NCI-H748 (cell line): ENCODE measurements at regions not wholly inside any gene's neighbourhood (a gene's known extent, or its start where the extent isn't known, plus 50 kb on each side); places are given as distances from the start of the nearest gene placed in this dataset.
"Not testable (repeated sequence)": the region's sequence is repeated elsewhere in the genome, so short reads cannot be mapped to it uniquely, and the experiment has no call there.

ENCODE experiments used
- DNase-seq: peaks from one replicate; lab custom pipeline; 2025; ENCODE audit not compliant: unreplicated experiment; lab: John Stamatoyannopoulos, UW

- DNase-seq = no peak
Observed at GRCh38 chr4:106529348-106530023, 160.9 kb upstream of the GIMD1 start.

GRCh38 chr4:106527316-106527715, 158.7 kb upstream of the GIMD1 start:
- no peak for DNase-seq

GRCh38 chr4:106525425-106525824, 156.8 kb upstream of the GIMD1 start:
- DNase-seq = not testable (repeated sequence)

GRCh38 chr4:106524772-106525171, 156.2 kb upstream of the GIMD1 start:
- DNase-seq = not testable (repeated sequence)

GRCh38 chr4:106522839-106523238, 154.3 kb upstream of the GIMD1 start:
- no peak for DNase-seq

GRCh38 chr4:106512706-106513105, 144.1 kb upstream of the GIMD1 start:
- DNase-seq = no peak

- no peak for DNase-seq
Observed at GRCh38 chr4:106507440-106507839, 138.9 kb upstream of the GIMD1 start.

- DNase-seq = no peak
Observed at GRCh38 chr4:106503116-106504050, 134.8 kb upstream of the GIMD1 start.

GRCh38 chr4:106502106-106502699, 133.6 kb upstream of the GIMD1 start:
- DNase-seq = peak; percentile 63

GRCh38 chr4:106497271-106497670, 128.7 kb upstream of the GIMD1 start:
- no peak for DNase-seq

GRCh38 chr4:106496061-106496460, 127.5 kb upstream of the GIMD1 start:
- DNase-seq = no peak

- no peak for DNase-seq
Observed at GRCh38 chr4:106495476-106495875, 126.9 kb upstream of the GIMD1 start.

- no peak for DNase-seq
Observed at GRCh38 chr4:106494066-106494465, 125.5 kb upstream of the GIMD1 start.

- DNase-seq = no peak
Observed at GRCh38 chr4:106493086-106493485, 124.5 kb upstream of the GIMD1 start.

- DNase-seq = no peak
Observed at GRCh38 chr4:106486533-106486932, 118.0 kb upstream of the GIMD1 start.

GRCh38 chr4:106481801-106482200, 113.2 kb upstream of the GIMD1 start:
- no peak for DNase-seq

- peak; percentile 94 for DNase-seq
Observed at GRCh38 chr4:106478152-106478551, 109.6 kb upstream of the GIMD1 start.

GRCh38 chr4:106476741-106477140, 108.2 kb upstream of the GIMD1 start:
- DNase-seq = no peak

GRCh38 chr4:106473515-106473914, 104.9 kb upstream of the GIMD1 start:
- DNase-seq = no peak

- DNase-seq = no peak
Observed at GRCh38 chr4:106471151-106471550, 102.6 kb upstream of the GIMD1 start.

GRCh38 chr4:106463622-106464021, 95.0 kb upstream of the GIMD1 start:
- DNase-seq = no peak

GRCh38 chr4:106454581-106454980, 86.0 kb upstream of the GIMD1 start:
- no peak for DNase-seq
